ENCODE measurements at regions not wholly inside any gene's neighbourhood (a gene's known extent, or its start where the extent isn't known, plus 50 kb on each side); places are given as distances from the start of the nearest gene placed in this dataset.

DNA sequence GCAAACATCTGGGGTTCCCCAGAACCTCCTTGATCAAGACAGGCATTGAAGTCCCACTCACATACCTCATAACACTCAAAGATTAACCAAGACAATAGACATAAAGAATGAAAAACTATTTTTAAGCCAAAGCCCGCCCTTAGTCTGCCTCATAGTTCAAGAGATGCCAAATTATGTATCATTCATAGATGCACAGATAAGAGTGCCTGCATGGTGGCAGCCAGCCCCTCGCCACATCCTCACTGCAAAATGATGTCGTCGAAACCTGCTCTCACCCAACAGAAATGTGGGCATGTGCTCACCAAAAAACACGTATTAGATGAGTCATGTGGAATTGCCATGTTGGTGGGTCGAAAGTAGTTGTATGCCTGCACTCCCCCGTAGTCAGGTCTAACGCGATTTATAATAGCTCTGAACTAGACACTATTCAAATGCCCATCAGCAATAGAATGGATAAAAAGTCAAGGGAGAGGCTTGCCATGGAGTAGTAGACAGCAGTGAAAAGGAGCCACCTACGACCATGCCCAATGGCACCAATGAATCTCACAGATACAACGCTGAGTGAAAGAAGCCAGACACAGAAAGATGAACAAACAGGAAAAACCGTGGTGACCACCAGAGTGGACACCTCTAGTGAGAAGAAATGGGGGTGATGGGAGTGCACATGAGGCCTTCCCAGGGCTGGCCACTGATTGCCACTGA is 64.8 kb downstream of the C16orf95 start:
- ChIA-PET CTCF (no interaction called here), POLR2A (no interaction called here)
